ENCODE measurements at regions not wholly inside any gene's neighbourhood (a gene's known extent, or its start where the extent isn't known, plus 50 kb on each side); places are given as distances from the start of the nearest gene placed in this dataset.
"Not testable (repeated sequence)": the region's sequence is repeated elsewhere in the genome, so short reads cannot be mapped to it uniquely, and the experiment has no call there.

DNA sequence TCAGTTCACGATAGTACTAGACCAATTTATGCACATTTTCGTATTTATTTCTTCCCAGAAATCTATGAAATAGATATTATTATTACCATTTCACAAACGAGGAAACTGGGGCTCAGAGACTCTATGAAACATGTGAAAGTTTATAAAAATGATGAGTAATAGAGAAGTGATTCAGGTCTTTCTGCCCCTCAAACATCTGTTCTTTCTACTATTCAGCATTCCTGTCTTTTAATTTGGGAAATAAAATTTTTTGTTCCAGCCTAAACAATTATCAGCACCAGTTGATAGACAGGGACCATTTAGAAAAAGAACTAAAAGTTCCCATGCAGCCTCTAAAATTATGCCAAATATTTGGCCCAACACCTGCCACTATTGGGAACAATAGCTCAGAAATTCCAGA lies 585.1 kb downstream of the PTPRC start:
- CTCF ChIA-PET = no interaction called here
- intact Hi-C loops (cut with micrococcal nuclease) = loop anchor here (10.0 kb wide), 1 partner anchor 459 kb away; no protein-coding TSS in a partner anchor
- Mint-ChIP-seq H3K9me3 (no peaks in the 10 kb centered on the region), H3K27me3 (ENCODE audit: low read depth) (no peaks in the 10 kb centered on the region), H3K4me3 (no peak overlapping the region), H3K27ac (no peak overlapping the region), H3K36me3 (ENCODE audit: low read depth) (no peaks in the 10 kb centered on the region), H3K4me1 (ENCODE audit: low read depth) (peaks cover 25% of the 10 kb centered on the region)
- DNase-seq = no peak

- H3K4me3 Mint-ChIP-seq = peak overlapping the region; percentile 46
- H3K27me3 Mint-ChIP-seq (ENCODE audit: low read depth) = no peaks in the 10 kb centered on the region
- peaks cover 23% of the 10 kb centered on the region for H3K4me1 Mint-ChIP-seq (ENCODE audit: low read depth)
- no peaks in the 10 kb centered on the region for H3K9me3 Mint-ChIP-seq
- intact Hi-C loops (cut with micrococcal nuclease) = loop anchor here (1.0 to 10.0 kb wide), 15 partner anchors 53 to 1450 kb away; no protein-coding TSS in a partner anchor
- H3K27ac Mint-ChIP-seq = peak overlapping the region; percentile 27
- no peaks in the 10 kb centered on the region for H3K36me3 Mint-ChIP-seq (ENCODE audit: low read depth)
- CTCF ChIA-PET = interaction anchor here (0.6 to 1.9 kb wide), 4 partner anchors 9 to 238 kb away, joined by 3 to 12 read pairs (median 3); no protein-coding TSS in a partner anchor
- peak; percentile 66 for DNase-seq
Observed at GRCh38 chr1:199226163-199226562, 587.3 kb downstream of the PTPRC start.

DNA sequence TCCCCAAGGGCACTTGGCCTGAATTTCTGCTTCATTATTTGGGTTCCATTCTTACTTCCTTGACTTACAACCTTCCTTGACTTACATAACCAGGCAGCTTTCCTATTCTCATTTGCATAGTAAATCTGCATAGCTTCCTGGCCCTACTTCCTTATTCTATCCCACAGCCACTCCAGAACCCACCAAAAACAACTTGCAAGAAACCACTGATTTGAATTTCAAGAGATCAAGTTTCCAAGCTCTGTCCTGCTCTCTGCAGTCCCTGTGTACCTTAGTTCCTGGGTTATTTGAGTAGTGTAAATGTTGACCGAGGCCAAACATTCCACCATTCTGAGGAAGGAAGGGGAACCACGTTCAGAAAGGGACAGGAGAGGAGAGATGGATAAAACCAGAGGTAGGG lies 603.3 kb downstream of the PTPRC start:
- H3K27ac Mint-ChIP-seq = no peak overlapping the region
- H3K9me3 Mint-ChIP-seq = no peaks in the 10 kb centered on the region
- peaks cover 9% of the 10 kb centered on the region for H3K27me3 Mint-ChIP-seq (ENCODE audit: low read depth)
- H3K4me1 Mint-ChIP-seq (ENCODE audit: low read depth) = no peaks in the 10 kb centered on the region
- H3K4me3 Mint-ChIP-seq = no peak overlapping the region
- no peaks in the 10 kb centered on the region for H3K36me3 Mint-ChIP-seq (ENCODE audit: low read depth)
- CTCF ChIA-PET = interaction anchor here (0.6 to 3.1 kb wide), 11 partner anchors 13 to 470 kb away, joined by 3 to 25 read pairs (median 4); no protein-coding TSS in a partner anchor
- intact Hi-C loops (cut with micrococcal nuclease) = loop anchor here (2.0 to 5.0 kb wide), 6 partner anchors 305 to 720 kb away; no protein-coding TSS in a partner anchor
- DNase-seq = no peak

GRCh38 chr1:199242601-199243000 lies 603.8 kb downstream of the PTPRC start:
- Mint-ChIP-seq H3K4me1 (ENCODE audit: low read depth) (no peaks in the 10 kb centered on the region), H3K9me3 (no peaks in the 10 kb centered on the region), H3K36me3 (ENCODE audit: low read depth) (no peaks in the 10 kb centered on the region), H3K27ac (no peak overlapping the region), H3K4me3 (no peak overlapping the region), H3K27me3 (ENCODE audit: low read depth) (peaks cover 9% of the 10 kb centered on the region)
- no peak for DNase-seq
- intact Hi-C loops (cut with micrococcal nuclease) = loop anchor here (2.0 to 5.0 kb wide), 6 partner anchors 305 to 720 kb away; no protein-coding TSS in a partner anchor
- CTCF ChIA-PET = interaction anchor here (0.5 to 3.1 kb wide), 15 partner anchors 12 to 1037 kb away, joined by 3 to 25 read pairs (median 4); no protein-coding TSS in a partner anchor

- no peak overlapping the region for H3K27ac Mint-ChIP-seq
- CTCF ChIA-PET = interaction anchor here (0.6 to 3.1 kb wide), 19 partner anchors 9 to 1375 kb away, joined by 3 to 25 read pairs (median 4); no protein-coding TSS in a partner anchor
- H3K36me3 Mint-ChIP-seq (ENCODE audit: low read depth) = no peaks in the 10 kb centered on the region
- no peak overlapping the region for H3K4me3 Mint-ChIP-seq
- no peaks in the 10 kb centered on the region for H3K9me3 Mint-ChIP-seq
- no peaks in the 10 kb centered on the region for H3K4me1 Mint-ChIP-seq (ENCODE audit: low read depth)
- peaks cover 9% of the 10 kb centered on the region for H3K27me3 Mint-ChIP-seq (ENCODE audit: low read depth)
- intact Hi-C loops (cut with micrococcal nuclease) = loop anchor here (1.0 to 5.0 kb wide), 9 partner anchors 70 to 721 kb away; no protein-coding TSS in a partner anchor
- DNase-seq = peak; percentile 86
Observed at GRCh38 chr1:199243423-199244061, 604.7 kb downstream of the PTPRC start.

GRCh38 chr1:199245946-199246345 lies 607.1 kb downstream of the PTPRC start:
- intact Hi-C loops (cut with micrococcal nuclease) = no loop called here

DNA sequence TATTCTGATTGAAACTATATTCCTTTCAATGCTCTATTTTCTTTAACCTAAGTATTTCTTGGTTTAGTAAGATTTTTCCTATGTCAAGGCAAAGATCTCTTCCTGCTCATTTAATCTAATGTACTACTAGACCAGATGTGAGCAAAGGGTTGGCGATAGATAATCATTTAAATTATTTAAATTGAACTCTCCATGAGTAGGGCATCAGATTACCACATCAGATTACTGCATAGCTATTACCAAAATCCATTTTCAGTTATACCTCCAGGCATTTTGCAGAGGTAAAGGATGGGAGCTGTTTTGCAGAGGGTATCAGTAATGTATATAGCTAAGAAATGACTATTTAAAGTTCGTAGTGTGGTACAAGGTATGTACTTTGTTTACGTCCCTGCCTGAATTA lies 607.9 kb downstream of the PTPRC start:
- H3K27ac Mint-ChIP-seq = no peak overlapping the region

More at GRCh38 chr1:199245946-199246345, 607.1 kb downstream of the PTPRC start:
- Mint-ChIP-seq H3K27me3 (ENCODE audit: low read depth) (peaks cover 13% of the 10 kb centered on the region), H3K36me3 (ENCODE audit: low read depth) (no peaks in the 10 kb centered on the region), H3K4me1 (ENCODE audit: low read depth) (no peaks in the 10 kb centered on the region), H3K27ac (no peak overlapping the region), H3K9me3 (no peaks in the 10 kb centered on the region), H3K4me3 (no peak overlapping the region)
- CTCF ChIA-PET = no interaction called here
- no peak for DNase-seq

GRCh38 chr1:199247891-199248290 lies 609.1 kb downstream of the PTPRC start:
- Mint-ChIP-seq H3K4me1 (ENCODE audit: low read depth) (no peaks in the 10 kb centered on the region), H3K9me3 (no peaks in the 10 kb centered on the region), H3K4me3 (no peak overlapping the region), H3K27ac (no peak overlapping the region), H3K36me3 (ENCODE audit: low read depth) (no peaks in the 10 kb centered on the region), H3K27me3 (ENCODE audit: low read depth) (peaks cover 13% of the 10 kb centered on the region)
- CTCF ChIA-PET = no interaction called here
- intact Hi-C loops (cut with micrococcal nuclease) = no loop called here
- DNase-seq = no peak

More for the DNA sequence above, 607.9 kb downstream of the PTPRC start:
- H3K4me3 Mint-ChIP-seq = no peak overlapping the region
- H3K9me3 Mint-ChIP-seq = no peaks in the 10 kb centered on the region
- H3K27me3 Mint-ChIP-seq (ENCODE audit: low read depth) = peaks cover 13% of the 10 kb centered on the region
- CTCF ChIA-PET = no interaction called here
- H3K4me1 Mint-ChIP-seq (ENCODE audit: low read depth) = no peaks in the 10 kb centered on the region
- intact Hi-C loops (cut with micrococcal nuclease) = no loop called here
- DNase-seq = no peak
- no peaks in the 10 kb centered on the region for H3K36me3 Mint-ChIP-seq (ENCODE audit: low read depth)

- H3K27ac Mint-ChIP-seq; H3K36me3 Mint-ChIP-seq (ENCODE audit: low read depth); CTCF ChIA-PET; H3K4me3 Mint-ChIP-seq; intact Hi-C loops (cut with micrococcal nuclease); H3K4me1 Mint-ChIP-seq (ENCODE audit: low read depth); H3K9me3 Mint-ChIP-seq; DNase-seq: not testable (repeated sequence)
- peaks cover 16% of the 10 kb centered on the region for H3K27me3 Mint-ChIP-seq (ENCODE audit: low read depth)
Observed at GRCh38 chr1:199254040-199254439, 615.2 kb downstream of the PTPRC start.

DNA sequence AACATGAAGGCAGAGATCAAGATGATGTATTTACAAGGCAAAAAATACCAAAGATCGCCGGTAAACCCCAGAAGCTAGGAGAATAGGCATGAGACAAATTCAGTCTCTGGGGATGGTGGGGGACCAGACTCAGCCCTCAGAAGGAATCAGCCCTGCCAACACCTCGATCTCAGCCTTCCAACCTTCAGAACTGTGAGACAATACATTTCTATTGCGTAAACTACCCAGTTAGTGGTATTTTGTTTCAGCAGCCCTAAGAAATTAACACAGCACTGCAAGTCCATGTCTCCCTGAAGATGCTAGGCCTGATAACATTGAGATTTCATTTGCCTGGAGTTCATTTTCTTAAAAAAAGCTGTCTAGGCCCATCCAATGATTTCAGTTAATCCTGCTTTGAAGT lies 622.5 kb downstream of the PTPRC start:
- CTCF ChIA-PET = no interaction called here
- Mint-ChIP-seq H3K9me3 (peaks cover 6% of the 10 kb centered on the region), H3K36me3 (ENCODE audit: low read depth) (no peaks in the 10 kb centered on the region), H3K27ac (no peak overlapping the region), H3K4me1 (ENCODE audit: low read depth) (peaks cover 4% of the 10 kb centered on the region), H3K4me3 (no peak overlapping the region), H3K27me3 (ENCODE audit: low read depth) (peaks cover 8% of the 10 kb centered on the region)
- intact Hi-C loops (cut with micrococcal nuclease) = no loop called here
- DNase-seq = no peak

DNA sequence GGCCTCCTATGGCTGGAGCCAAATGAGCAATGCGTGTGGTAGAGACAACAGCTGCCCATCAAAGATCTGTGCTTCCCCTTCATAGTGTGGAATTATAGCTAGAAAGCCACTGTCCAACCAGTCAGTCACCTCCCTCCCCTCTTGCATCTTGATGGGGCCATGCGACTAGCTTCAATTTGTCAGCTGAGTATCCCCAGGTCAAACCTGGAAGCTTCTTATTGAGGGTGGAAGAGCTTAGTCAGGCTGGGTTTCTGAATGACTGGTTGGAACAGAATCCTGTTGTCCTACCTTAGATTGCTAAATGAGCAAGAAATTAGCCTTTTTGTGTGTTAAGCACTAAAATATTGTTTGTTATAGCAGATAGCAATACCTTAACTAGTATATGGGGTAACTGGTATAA lies 625.4 kb downstream of the PTPRC start:
- intact Hi-C loops (cut with micrococcal nuclease) = no loop called here
- Mint-ChIP-seq H3K36me3 (ENCODE audit: low read depth) (no peaks in the 10 kb centered on the region), H3K4me1 (ENCODE audit: low read depth) (peaks cover 4% of the 10 kb centered on the region), H3K9me3 (no peaks in the 10 kb centered on the region), H3K27ac (no peak overlapping the region), H3K27me3 (ENCODE audit: low read depth) (peaks cover 3% of the 10 kb centered on the region), H3K4me3 (no peak overlapping the region)
- DNase-seq = peak; percentile 20
- CTCF ChIA-PET = no interaction called here

DNA sequence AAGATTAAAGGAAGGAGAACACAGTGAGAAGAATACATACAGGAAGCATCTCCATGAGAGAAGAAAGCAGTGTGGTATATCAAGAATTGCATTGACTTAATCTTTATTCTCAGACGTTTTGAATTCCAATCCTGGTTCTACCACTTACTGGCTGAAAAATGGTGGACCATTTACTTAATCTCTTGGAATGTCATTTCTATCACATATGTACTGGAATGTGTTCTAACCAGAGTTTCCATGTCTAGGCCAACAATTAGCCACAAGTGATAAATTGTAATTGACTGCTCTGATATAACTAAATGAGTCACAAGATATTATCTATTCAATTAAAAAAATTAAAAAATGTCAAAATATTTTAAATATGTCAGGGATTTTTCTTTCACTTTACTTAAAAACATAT lies 626.1 kb downstream of the PTPRC start:
- Mint-ChIP-seq H3K27ac (no peak overlapping the region), H3K36me3 (ENCODE audit: low read depth) (no peaks in the 10 kb centered on the region), H3K9me3 (no peaks in the 10 kb centered on the region), H3K4me3 (no peak overlapping the region), H3K27me3 (ENCODE audit: low read depth) (peaks cover 3% of the 10 kb centered on the region), H3K4me1 (ENCODE audit: low read depth) (peaks cover 4% of the 10 kb centered on the region)
- CTCF ChIA-PET = no interaction called here
- intact Hi-C loops (cut with micrococcal nuclease) = no loop called here
- DNase-seq = no peak

DNA sequence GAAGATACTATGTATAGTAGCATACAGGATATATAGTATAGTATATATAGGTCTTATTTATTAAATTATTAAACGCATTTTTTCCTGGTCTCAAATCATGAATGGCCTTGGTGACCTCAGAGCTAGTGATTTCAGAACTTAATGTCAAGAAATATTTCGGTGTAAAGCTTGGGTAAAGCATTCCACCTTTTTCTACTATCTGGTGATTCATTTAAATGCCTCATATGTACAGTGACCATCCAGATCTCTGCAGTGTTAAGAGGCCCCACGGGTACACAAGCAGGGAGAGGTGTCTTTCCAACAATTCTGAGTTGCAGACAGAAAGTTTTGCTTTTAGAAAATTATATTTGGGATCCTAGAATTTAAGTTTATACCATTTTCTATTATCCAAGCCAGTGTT lies 626.5 kb downstream of the PTPRC start:
- CTCF ChIA-PET = no interaction called here

More for the DNA sequence above, 626.5 kb downstream of the PTPRC start:
- no peak for DNase-seq
- H3K27ac Mint-ChIP-seq = no peak overlapping the region
- no peaks in the 10 kb centered on the region for H3K9me3 Mint-ChIP-seq
- intact Hi-C loops (cut with micrococcal nuclease) = no loop called here
- H3K27me3 Mint-ChIP-seq (ENCODE audit: low read depth) = peaks cover 5% of the 10 kb centered on the region
- H3K36me3 Mint-ChIP-seq (ENCODE audit: low read depth) = no peaks in the 10 kb centered on the region
- no peak overlapping the region for H3K4me3 Mint-ChIP-seq
- H3K4me1 Mint-ChIP-seq (ENCODE audit: low read depth) = peaks cover 4% of the 10 kb centered on the region
